IMR-90 (cell line): ENCODE measurements at regions not wholly inside any gene's neighbourhood (a gene's known extent, or its start where the extent isn't known, plus 50 kb on each side); places are given as distances from the start of the nearest gene placed in this dataset.

Source experiments
- ATAC-seq: fragments of 200-7000 bp; cut with Tn5 transposase; 2 replicates; pipeline ENCODE4 v1.9.1; 2020; ENCODE audit warnings: low read depth, mild to moderate bottlenecking, moderate library complexity
- BruUV-seq: library from RNA; stranded (reverse); fragments of 400-500 nt; replicated peaks from 2 replicates; lab custom pipeline; 2021; lab: Mats Ljungman, UMichigan
- CTCF ChIA-PET: fragments of 300-600 bp; formaldehyde crosslinking; extraction: SDS; loops from one replicate; lab custom pipeline; 2021; ENCODE audit warnings: antibody characterized with exemption; lab: Yijun Ruan, JAX
- POLR2A ChIA-PET: fragments of 300-600 bp; sonication (Branson Sonifier 250); formaldehyde crosslinking; loops from one replicate; lab custom pipeline; 2022; ENCODE audit warnings: antibody characterized with exemption; ENCODE audit not compliant: unreplicated experiment; lab: Charles Lee
- DNase-seq: peaks from one replicate; pipeline ENCODE4 v3.0.0; 2013
- H2AFZ ChIP-seq: replicated peaks from 2 replicates; pipeline ENCODE3; 2013; ENCODE audit warnings: low read length, mild to moderate bottlenecking; ENCODE audit not compliant: poor library complexity
- H2AK5ac ChIP-seq: 2 replicates; pipeline ENCODE4 v1.6.1; 2013; ENCODE audit warnings: low read depth, low read length, inconsistent platforms
- H2AK9ac ChIP-seq: replicated peaks from 2 replicates; pipeline ENCODE3; 2013; ENCODE audit warnings: mild to moderate bottlenecking, low read depth, low read length, moderate library complexity; ENCODE audit not compliant: poor library complexity
- H2BK120ac ChIP-seq: 2 replicates; pipeline ENCODE4 v1.6.1; 2013; ENCODE audit warnings: low read depth, low read length, inconsistent platforms
- H2BK15ac ChIP-seq: 3 replicates; pipeline ENCODE4 v1.6.1; 2013; ENCODE audit warnings: low read depth, low read length, inconsistent platforms
- H2BK20ac ChIP-seq: 2 replicates; pipeline ENCODE4 v1.6.1; 2013; ENCODE audit warnings: low read depth, mild to moderate bottlenecking, inconsistent platforms, low read length, moderate library complexity
- H2BK5ac ChIP-seq: 2 replicates; pipeline ENCODE4 v1.6.1; 2013; ENCODE audit warnings: mild to moderate bottlenecking, low read depth, low read length, inconsistent platforms; ENCODE audit not compliant: poor library complexity, severe bottlenecking
- H3K14ac ChIP-seq: replicated peaks from 2 replicates; pipeline ENCODE4 v1.6.1; 2013; ENCODE audit warnings: low read depth, low read length, inconsistent platforms
- H3K18ac ChIP-seq: 2 replicates; pipeline ENCODE4 v1.6.1; 2013; ENCODE audit warnings: low read depth, low read length, control low read depth
- H3K23ac ChIP-seq: 2 replicates; pipeline ENCODE4 v1.6.1; 2013; ENCODE audit warnings: low read depth, low read length, inconsistent platforms
- H3K27ac ChIP-seq: 2 replicates; pipeline ENCODE4 v1.5.1; 2013; ENCODE audit warnings: mild to moderate bottlenecking, control low read depth, low read length; ENCODE audit not compliant: insufficient read depth
- H3K27me3 ChIP-seq: 2 replicates; pipeline ENCODE4 v1.6.1; 2013; ENCODE audit warnings: low read length; ENCODE audit not compliant: control insufficient read depth, insufficient read depth
- H3K36me3 ChIP-seq: 2 replicates; pipeline ENCODE4 v1.6.1; 2013; ENCODE audit warnings: low read length, mixed read lengths; ENCODE audit not compliant: control insufficient read depth, insufficient read depth
- H3K4ac ChIP-seq: 2 replicates; pipeline ENCODE4 v1.6.1; 2013; ENCODE audit warnings: low read depth, low read length, inconsistent platforms
- H3K4me1 ChIP-seq: 2 replicates; pipeline ENCODE4 v1.6.1; 2013; ENCODE audit warnings: low read length, mixed read lengths; ENCODE audit not compliant: control insufficient read depth, insufficient read depth
- H3K4me2 ChIP-seq: 2 replicates; pipeline ENCODE4 v1.6.1; 2013; ENCODE audit warnings: low read depth, mild to moderate bottlenecking, control low read depth, low read length, moderate library complexity
- H3K4me3 ChIP-seq: 2 replicates; pipeline ENCODE4 v1.5.1; 2013; ENCODE audit warnings: low read depth, mild to moderate bottlenecking, control low read depth, low read length, moderate library complexity; ENCODE audit not compliant: insufficient read depth
- H3K56ac ChIP-seq: 2 replicates; pipeline ENCODE4 v1.6.1; 2013; ENCODE audit warnings: low read length, inconsistent platforms; ENCODE audit not compliant: insufficient read depth; ENCODE audit errors: extremely low read depth
- H3K79me1 ChIP-seq, 2 experiments: 2 replicates each; pipeline ENCODE4 v1.6.1; 2013; ENCODE audit warnings: low read length in 2 of 2, inconsistent platforms in 1 of 2, low read depth in 1 of 2
- H3K9ac ChIP-seq: 2 replicates; pipeline ENCODE4 v1.6.1; 2013; ENCODE audit warnings: low read depth, low read length, control low read depth
- H3K9me1 ChIP-seq: 2 replicates; pipeline ENCODE4 v1.6.1; 2013; ENCODE audit warnings: low read length, inconsistent platforms; ENCODE audit not compliant: insufficient read depth
- H3K9me3 ChIP-seq: 2 replicates; pipeline ENCODE4 v1.6.1; 2013; ENCODE audit warnings: low read length; ENCODE audit not compliant: control insufficient read depth, insufficient read depth
- H4K20me1 ChIP-seq: 2 replicates; pipeline ENCODE4 v1.6.1; 2013; ENCODE audit warnings: low read length, inconsistent platforms; ENCODE audit not compliant: insufficient read depth
- H4K5ac ChIP-seq: 2 replicates; pipeline ENCODE4 v1.6.1; 2013; ENCODE audit warnings: mild to moderate bottlenecking, low read depth, low read length, control low read depth
- H4K8ac ChIP-seq, 2 experiments: 2 replicates each; pipeline ENCODE4 v1.6.1; 2013; ENCODE audit warnings: low read depth in 2 of 2, low read length in 2 of 2, control low read depth in 1 of 2, inconsistent platforms in 1 of 2
- H4K91ac ChIP-seq: 2 replicates; pipeline ENCODE4 v1.6.1; 2013; ENCODE audit warnings: low read depth, low read length, inconsistent platforms; ENCODE audit not compliant: insufficient read depth
- FOS ChIP-seq: fragments of 150-350 bp; IDR thresholded peaks from 2 replicates; pipeline ENCODE4 v1.6.1; 2016; ENCODE audit warnings: low read depth, low read length
- WGBS, 2 experiments: methylation state at CpG; one replicate each; pipeline versions ENCODE4 v1.1.5 to v1.1.7; 2013; ENCODE audit warnings: missing lambda C conversion rate in 2 of 2; ENCODE audit not compliant: insufficient read length in 1 of 2; ENCODE audit errors: extremely low coverage in 2 of 2; 5-methylcytosine and 5-hydroxymethylcytosine counted together
- dilution Hi-C: fragments of 300-500 bp; cut with HindIII; formaldehyde crosslinking; loops from one replicate; pipeline ENCODE4 v1.14.3; 2018; ENCODE audit warnings: low sequenced_read_pairs; ENCODE audit not compliant: unreplicated experiment
- in situ Hi-C: fragments of 300-500 bp; cut with MboI; formaldehyde crosslinking; loops from 3 replicates; pipeline ENCODE4 v1.14.3; 2019; ENCODE audit warnings: low sequenced_read_pairs, inconsistent platforms, mixed read lengths
- intact Hi-C: fragments of 100-400 bp; cut with micrococcal nuclease; formaldehyde crosslinking; loops from 2 replicates; pipeline ENCODE4 v1.10.0; 2022

DNA sequence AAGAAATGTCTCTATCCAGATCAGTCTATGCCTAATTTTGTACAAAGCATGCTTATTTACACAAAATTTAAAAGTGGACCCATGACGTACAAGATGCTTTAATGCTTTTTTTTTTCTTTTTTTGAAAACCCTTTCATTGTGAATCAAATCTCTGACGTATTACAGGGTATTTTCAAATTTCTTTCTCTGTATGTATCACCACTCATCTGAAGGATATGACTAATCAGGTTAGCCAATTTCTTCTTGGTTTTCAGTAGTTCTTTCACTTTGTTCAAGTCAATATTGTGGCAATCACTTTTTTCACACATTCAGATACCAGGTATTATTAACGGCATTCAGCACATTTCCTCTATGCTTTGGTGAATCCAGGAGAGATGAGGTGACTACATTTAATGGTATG is 685.3 kb downstream of the TRHDE start:
- Histone ChIP-seq H3K9ac (no peak overlapping the region), H2AFZ (no peak overlapping the region), H2AK5ac (no peak overlapping the region), H4K91ac (no peak overlapping the region), H3K4me2 (no peak overlapping the region), H3K4ac (no peak overlapping the region), H3K4me3 (no peak overlapping the region), H3K14ac (no peak overlapping the region), H2BK5ac (no peak overlapping the region), H2BK120ac (no peak overlapping the region), H3K9me3 (peaks cover 9% of the 10 kb centered on the region; the same call in 1 of the 2 replicates), H3K9me1 (no peaks in the 10 kb centered on the region), H3K18ac (no peak overlapping the region), H2BK15ac (no peak overlapping the region), H2AK9ac (no peak overlapping the region), H3K23ac (no peak overlapping the region), H4K5ac (no peak overlapping the region), H3K79me1 (no peaks in the 10 kb centered on the region), H3K27ac (no peak overlapping the region), H3K27me3 (no peaks in the 10 kb centered on the region), H4K20me1 (no peaks in the 10 kb centered on the region), H3K4me1 (no peaks in the 10 kb centered on the region), H2BK20ac (no peak overlapping the region), H4K8ac (no peak overlapping the region), H3K56ac (no peak overlapping the region), H3K36me3 (no peaks in the 10 kb centered on the region)
- intact Hi-C loops (no loop called here), dilution Hi-C loops (no loop called here), in situ Hi-C loops (no loop called here)
- POLR2A ChIA-PET = no interaction called here
- no peak for TF ChIP-seq FOS
- CTCF ChIA-PET = no interaction called here
- BruUV-seq = no TSS peak
- no peak for DNase-seq
- ATAC-seq = no peak
- WGBS, 2 experiments = no CpG with 5 or more reads among the region's 3 CpGs
